Cerebellar cortex (tissue), 1 donor: ENCODE measurements at regions not wholly inside any gene's neighbourhood (a gene's known extent, or its start where the extent isn't known, plus 50 kb on each side); places are given as distances from the start of the nearest gene placed in this dataset.
A peak's percentile ranks its signal among the peaks of the same experiment; 100 is the strongest.
"Not testable (repeated sequence)": the region's sequence is repeated elsewhere in the genome, so short reads cannot be mapped to it uniquely, and the experiment has no call there.

Experiments
- DNase-seq: peaks from one replicate; pipeline ENCODE4 v3.0.0-alpha.2; 2015; ENCODE audit warnings: low spot score

DNA sequence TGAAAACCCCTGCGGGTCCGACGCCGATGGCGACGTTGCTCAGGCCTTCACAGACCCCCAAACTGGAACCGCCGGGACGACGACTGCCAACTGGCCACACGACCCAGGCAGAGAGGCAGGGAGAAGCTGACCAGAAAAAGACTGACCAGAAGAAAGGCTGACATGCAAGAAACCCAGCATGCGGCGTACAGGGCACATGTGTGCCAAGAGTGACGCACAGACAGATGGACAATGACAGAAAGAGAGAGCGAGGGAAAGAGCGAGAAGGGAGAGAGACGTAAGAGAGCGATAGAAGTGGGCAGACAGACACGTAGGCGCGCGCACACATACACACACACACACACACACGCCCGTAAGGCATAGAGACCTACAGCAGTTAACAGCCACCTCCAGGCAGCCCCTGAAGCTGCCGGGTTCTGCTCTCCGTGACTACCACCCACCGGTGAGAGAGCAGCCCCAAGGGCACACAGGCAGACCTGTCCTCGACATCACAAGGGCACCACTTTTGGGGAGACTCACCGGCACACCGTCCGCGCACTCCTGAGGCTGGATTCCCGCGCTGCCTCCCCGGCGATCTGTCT lies 67.2 kb upstream of the ZNF527 start:
- DNase-seq, result no peak

DNA sequence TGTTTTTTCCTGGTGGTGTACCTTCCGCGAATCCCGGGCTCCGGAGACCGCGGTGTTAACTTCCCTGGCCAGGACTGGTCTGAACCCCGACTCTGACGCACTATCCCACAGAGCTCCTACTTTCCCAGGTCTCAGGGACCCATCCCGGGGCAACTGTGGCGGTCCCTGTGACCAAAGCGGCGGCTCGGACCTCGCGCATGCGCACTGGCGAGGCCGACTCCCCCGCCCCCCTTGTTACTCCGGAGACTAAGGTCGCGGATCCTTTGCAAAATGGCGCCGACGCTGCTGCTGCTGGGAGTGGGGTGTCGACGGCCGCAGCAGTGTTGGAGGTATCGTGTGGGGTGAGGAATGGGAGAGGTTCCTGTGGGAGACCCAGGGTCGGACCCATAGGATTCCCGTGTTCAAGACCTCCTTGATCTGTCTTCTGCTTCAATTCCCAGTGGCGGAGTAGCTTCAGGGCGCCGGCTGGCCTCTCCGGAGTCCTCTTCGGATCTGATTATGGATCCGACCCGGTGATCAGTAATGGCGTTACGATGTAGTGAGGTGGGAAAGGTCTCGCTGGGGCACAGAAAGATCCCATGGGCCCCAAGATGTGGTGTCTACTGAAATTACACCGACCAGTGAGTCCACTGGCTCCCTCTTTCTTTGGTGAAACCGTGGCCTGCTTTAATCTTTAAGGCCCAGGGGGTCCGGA lies 66.6 kb upstream of the ZNF527 start:
- peak; percentile 22 for DNase-seq

DNA sequence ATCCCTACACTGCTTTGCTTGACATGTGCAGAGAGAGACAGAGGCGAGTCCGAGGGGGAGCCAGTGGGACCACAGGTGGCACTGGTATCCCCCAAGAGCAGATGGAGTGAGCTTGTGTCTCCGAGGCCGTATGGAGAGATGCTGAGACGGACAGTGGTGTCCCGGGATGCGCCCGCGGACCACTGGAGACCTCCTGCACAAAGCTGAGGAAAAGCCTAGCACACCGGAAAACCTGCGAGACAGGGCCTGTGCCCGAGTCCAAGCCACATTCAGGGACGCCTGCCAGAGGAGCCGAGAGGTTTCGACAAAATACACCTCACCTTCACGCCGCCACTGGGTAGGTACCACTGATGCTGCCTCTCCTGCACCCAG lies 66.0 kb upstream of the ZNF527 start:
- DNase-seq, result no peak

DNA sequence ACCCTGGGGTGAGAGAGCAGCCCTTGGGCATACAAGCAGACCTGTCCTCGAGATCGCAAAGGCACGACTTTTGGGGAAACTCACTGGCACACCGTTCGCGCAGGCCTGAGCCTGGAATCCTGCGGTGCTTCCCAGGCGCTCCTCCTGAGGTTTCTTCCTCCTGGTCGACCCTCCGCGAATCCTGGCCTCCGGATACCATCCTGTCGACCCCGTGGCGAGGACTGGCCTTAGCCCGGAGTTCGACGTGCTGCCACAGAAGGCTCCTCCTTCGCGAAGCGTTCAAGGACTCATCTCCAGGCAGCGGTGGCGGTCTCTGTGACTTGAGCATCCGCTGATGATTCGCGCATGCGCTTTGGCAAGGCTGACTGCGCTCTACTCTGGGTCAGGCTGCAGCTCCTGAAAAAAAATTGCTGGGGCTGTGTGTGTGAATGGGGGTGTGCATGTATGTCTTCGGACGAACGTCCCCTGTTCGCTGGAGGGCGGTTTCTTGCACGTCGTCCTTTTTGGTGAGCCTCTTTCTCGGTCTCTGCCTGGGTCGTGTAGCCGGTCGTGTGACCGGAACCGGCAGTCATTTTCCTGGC lies 64.4 kb upstream of the ZNF527 start:
- no peak for DNase-seq

DNA sequence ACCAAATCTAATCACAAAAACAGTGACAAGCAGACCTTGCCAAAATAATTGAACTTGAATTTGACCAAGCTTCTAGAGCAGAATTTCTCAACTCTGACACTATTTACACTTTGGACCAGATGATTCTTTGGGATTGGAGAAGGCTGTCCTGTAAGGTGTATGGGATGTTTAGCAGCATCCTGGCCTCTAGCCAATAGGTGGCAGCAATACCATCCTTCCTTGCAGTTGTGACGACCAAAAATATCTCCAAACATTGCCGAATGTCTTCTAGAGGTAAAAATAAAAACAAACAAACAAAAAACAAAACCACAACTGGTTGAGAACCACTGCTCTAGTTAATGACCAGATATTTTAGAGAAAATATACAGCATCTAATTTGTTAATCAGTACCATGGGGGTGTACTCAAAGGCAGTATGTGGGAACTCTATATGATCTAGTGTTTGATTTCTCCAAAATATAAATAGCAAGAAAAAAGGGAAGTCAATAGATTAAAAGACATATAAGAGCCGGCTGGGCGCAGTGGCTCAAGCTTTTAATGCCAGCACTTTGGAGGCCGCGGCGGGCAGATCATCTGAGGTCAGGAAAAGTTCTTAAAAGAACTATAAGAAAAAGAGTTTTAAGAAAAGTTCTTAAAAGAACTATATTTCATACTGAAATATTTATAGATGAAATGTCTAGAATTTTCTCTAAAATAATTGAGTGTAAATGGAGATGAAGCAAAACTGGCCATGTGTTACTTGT lies 60.9 kb upstream of the ZNF527 start:
- DNase-seq, result no peak

DNA sequence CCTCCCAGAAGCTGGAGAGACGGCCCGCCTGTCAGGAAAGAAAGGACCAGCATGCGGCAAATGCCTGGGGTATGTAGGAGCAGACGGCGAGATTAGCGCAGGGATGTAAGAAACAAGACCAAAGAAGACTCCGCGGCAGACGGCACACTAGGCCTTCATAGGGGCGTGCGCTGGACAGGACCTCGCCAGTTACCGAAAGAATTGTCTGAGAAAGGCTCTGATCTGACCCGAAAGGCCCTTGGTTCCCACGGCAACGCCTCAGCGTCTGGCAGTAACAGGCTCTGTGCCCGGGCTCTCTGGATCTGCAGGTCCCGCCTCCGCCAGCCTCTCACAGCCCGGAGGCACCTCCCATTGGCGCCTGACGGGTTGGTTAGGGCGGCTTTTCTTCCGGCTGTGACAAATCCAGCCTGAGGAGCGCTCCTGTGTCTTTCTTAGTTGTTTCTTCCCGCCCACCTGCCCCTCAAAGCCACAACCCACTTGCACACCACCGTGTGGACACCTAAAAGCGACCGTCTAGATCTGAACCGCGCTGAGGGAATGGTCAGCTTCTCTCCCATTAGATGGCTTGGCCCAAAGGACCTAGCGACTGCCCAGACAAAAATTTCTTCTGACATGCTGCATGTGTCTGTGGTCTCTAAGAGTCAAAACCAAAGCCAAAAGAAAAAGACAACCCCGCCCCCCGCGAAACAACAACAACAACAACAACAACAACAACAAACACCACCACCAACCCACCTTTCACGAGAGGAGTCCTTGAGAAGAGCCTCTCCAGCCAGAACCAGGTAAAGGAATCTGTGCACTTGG lies 58.2 kb upstream of the ZNF527 start:
- DNase-seq, result peak; percentile 60

DNA sequence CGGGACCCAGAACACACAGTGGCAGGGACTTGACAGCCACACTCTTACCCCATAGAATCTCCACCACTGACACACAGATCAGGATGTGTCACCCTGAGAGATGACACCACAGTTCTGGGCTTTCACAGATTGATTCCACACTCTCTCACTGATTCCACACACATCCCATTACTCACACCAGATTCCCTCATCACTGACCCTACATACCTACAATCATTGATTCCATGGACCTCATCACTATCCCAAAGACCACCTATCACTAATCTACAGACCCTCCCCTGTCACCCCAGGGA lies 57.6 kb upstream of the ZNF527 start:
- no peak for DNase-seq

DNA sequence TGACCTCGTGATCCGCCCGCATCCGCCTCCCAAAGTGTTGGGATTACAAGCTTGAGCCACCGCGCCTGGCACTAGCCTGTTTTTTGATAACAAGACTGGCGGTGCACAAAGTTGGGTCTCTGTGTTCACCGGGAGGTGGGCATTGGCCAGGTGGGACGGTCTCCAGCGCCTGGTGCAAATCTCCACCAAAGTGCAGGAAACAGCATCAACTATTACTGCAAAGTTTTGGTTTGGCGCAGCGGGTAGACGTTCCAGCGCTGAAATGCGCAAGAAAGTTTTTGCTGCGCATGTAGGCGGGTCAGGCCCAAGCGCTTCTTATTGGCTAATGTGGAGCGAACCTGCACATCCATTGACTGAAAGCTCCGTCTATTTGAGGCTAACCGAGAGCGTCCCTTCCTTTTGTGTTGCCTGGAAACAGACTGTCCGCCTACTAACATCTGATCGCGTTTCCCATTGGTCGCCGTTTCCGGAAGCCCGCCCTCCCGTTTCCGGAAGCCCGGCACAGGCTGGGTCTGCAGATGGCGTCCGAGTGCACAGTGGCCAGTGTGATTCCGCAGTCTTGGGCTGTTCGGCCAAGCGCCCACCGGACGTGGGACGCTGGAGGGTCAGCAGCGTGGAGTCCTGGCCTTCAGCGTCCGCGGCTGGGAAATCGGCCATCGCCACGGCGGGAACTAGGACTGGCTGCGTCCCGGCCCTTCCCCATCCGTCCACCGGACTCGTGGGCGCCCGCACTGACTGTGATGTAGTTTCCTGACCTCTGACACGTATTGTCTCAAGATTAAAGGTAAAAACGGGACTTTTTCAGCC lies 53.3 kb upstream of the ZNF527 start:
- DNase-seq, result peak; percentile 99

DNA sequence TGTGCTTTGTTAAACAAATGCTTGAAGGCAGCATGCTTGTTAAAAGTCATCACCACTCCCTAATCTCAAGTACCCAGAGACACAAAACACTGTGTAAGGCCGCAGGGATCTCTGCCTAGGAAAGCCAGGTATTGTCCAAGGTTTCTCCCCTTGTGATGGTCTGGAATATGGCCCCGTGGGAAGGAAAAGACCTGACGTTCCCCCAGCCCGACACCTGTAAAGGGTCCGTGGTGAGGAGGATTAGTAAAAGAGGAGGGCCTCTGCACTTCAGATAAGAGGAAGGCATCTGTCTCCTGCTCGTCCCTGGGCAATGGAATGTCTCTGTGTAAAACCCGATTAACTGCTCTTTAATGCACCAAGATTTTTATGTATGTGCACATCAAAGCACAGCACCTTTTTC lies 49.9 kb upstream of the ZNF527 start:
- DNase-seq, result not testable (repeated sequence)
